ENCODE measurements at regions not wholly inside any gene's neighbourhood (a gene's known extent, or its start where the extent isn't known, plus 50 kb on each side); places are given as distances from the start of the nearest gene placed in this dataset.

DNA sequence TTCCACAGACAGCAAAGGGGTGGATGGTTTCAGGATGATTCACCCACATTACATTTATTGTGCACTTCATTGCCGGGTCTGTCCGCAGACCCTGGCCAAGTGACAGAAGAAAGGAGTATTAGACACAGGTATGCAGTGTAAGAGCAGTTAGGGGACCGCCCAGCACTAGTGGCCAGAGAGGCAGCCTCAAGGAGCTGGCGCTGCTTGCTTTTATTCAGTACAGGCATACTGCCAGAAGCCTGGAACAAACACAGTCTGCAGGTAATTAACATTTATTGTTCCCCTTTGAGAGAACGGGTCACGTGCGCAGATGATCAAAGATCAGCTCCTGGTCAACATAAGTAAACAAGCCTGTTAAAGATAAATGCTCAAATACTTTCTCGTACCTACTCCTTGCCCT is 1639.0 kb upstream of the IGFBP7 start:
- ATAC-seq: no peak
- TF ChIP-seq ESRRG (CRISPR knock-in tag; IDR thresholded peaks at IDR 0.05): no peak

DNA sequence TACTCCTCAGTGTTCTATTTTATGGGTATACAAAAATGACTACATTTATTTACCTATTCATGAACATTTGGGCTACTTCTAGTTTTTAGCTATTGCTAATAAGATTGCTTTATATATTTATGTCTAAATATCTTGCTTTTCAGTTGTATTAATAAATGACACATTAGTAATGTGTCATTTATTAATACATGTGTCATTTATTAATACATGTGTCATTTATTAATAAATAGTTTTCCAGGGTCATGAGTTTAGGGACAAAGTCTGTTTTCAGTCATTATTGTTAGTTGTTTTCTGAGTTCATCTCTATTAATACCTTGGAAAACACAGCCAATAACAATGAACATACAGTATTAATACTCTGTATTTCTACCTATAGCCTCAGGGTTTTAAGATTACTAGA is 1630.7 kb upstream of the IGFBP7 start:
- ATAC-seq: no peak
- TF ChIP-seq ZNF565 (CRISPR knock-in tag; conservative IDR thresholded peaks at IDR 0.05; ENCODE audit: low read depth) (no peak), TCF4 (CRISPR knock-in tag; IDR thresholded peaks at IDR 0.05; ENCODE audit: borderline replicate concordance) (no peak), RARB (CRISPR knock-in tag; IDR thresholded peaks at IDR 0.05) (no peak), ZNF70 (CRISPR knock-in tag; IDR thresholded peaks at IDR 0.05) (no peak), ESRRG (CRISPR knock-in tag; IDR thresholded peaks at IDR 0.05) (no peak), ISL1 (CRISPR knock-in tag; IDR thresholded peaks at IDR 0.05) (no peak), ZFP30 (CRISPR knock-in tag; IDR thresholded peaks at IDR 0.05) (no peak), SNAI2 (CRISPR knock-in tag; IDR thresholded peaks at IDR 0.05) (no peak)

DNA sequence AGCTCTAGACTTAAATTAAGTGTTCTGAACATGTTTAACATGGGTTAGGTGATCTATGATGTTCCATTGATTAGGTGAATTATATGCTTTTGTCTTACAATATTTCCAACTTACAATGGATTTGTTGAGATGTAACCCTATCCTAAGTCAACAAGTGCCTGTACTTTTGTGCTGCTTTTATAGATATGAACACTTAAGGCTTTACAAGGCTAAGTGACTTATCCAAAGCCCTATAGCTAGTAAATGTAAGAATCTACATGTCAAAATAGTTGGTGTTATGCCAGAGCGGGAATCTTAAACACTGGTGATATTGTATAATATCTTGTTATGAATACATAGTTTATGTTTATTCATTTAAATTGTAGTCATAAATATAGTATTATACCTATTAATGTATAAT is 1629.1 kb upstream of the IGFBP7 start:
- ATAC-seq: no peak
- TF ChIP-seq ISL1 (CRISPR knock-in tag; IDR thresholded peaks at IDR 0.05) (no peak), CSDC2 (CRISPR knock-in tag; IDR thresholded peaks at IDR 0.05) (no peak), ZNF8 (CRISPR knock-in tag; IDR thresholded peaks at IDR 0.05) (no peak), RARB (CRISPR knock-in tag; IDR thresholded peaks at IDR 0.05) (no peak), ZC3H10 (CRISPR knock-in tag; IDR thresholded peaks at IDR 0.05) (no peak), ZFP30 (CRISPR knock-in tag; IDR thresholded peaks at IDR 0.05) (no peak), ARNTL (CRISPR knock-in tag; IDR thresholded peaks at IDR 0.05; ENCODE audit: borderline replicate concordance, low read depth) (no peak), ZNF70 (CRISPR knock-in tag; IDR thresholded peaks at IDR 0.05) (no peak), ZNF565 (CRISPR knock-in tag; conservative IDR thresholded peaks at IDR 0.05; ENCODE audit: low read depth) (no peak), ESRRG (CRISPR knock-in tag; IDR thresholded peaks at IDR 0.05) (no peak)
- TF ChIP-seq, protein P1, sequence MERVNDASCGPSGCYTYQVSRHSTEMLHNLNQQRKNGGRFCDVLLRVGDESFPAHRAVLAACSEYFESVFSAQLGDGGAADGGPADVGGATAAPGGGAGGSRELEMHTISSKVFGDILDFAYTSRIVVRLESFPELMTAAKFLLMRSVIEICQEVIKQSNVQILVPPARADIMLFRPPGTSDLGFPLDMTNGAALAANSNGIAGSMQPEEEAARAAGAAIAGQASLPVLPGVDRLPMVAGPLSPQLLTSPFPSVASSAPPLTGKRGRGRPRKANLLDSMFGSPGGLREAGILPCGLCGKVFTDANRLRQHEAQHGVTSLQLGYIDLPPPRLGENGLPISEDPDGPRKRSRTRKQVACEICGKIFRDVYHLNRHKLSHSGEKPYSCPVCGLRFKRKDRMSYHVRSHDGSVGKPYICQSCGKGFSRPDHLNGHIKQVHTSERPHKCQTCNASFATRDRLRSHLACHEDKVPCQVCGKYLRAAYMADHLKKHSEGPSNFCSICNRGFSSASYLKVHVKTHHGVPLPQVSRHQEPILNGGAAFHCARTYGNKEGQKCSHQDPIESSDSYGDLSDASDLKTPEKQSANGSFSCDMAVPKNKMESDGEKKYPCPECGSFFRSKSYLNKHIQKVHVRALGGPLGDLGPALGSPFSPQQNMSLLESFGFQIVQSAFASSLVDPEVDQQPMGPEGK (CRISPR knock-in tag; IDR thresholded peaks at IDR 0.05; ENCODE audit: borderline replicate concordance): no peak
- TF ChIP-seq, protein P2, sequence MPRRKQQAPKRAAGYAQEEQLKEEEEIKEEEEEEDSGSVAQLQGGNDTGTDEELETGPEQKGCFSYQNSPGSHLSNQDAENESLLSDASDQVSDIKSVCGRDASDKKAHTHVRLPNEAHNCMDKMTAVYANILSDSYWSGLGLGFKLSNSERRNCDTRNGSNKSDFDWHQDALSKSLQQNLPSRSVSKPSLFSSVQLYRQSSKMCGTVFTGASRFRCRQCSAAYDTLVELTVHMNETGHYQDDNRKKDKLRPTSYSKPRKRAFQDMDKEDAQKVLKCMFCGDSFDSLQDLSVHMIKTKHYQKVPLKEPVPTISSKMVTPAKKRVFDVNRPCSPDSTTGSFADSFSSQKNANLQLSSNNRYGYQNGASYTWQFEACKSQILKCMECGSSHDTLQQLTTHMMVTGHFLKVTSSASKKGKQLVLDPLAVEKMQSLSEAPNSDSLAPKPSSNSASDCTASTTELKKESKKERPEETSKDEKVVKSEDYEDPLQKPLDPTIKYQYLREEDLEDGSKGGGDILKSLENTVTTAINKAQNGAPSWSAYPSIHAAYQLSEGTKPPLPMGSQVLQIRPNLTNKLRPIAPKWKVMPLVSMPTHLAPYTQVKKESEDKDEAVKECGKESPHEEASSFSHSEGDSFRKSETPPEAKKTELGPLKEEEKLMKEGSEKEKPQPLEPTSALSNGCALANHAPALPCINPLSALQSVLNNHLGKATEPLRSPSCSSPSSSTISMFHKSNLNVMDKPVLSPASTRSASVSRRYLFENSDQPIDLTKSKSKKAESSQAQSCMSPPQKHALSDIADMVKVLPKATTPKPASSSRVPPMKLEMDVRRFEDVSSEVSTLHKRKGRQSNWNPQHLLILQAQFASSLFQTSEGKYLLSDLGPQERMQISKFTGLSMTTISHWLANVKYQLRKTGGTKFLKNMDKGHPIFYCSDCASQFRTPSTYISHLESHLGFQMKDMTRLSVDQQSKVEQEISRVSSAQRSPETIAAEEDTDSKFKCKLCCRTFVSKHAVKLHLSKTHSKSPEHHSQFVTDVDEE (CRISPR knock-in tag; IDR thresholded peaks at IDR 0.05): no peak

DNA sequence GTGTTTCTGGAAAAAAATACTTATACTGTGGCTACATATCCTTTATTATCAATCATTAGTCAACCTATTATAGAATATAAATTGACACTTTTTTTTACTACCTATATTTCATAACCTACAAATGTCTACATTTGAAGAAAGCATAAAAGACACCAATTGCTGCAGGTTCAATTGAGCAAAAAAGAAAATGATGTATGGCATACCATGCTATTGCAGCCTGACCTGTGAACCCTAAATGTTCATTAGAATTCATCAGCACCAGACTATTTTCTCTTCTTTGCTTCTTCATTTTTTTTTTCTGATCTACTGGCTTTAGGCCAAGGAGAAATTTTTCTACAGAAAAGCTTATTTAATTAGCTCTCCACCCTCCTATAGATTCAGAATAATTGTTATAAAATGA is 1628.2 kb upstream of the IGFBP7 start:
- no peak for ATAC-seq
- TF ChIP-seq, protein P3, sequence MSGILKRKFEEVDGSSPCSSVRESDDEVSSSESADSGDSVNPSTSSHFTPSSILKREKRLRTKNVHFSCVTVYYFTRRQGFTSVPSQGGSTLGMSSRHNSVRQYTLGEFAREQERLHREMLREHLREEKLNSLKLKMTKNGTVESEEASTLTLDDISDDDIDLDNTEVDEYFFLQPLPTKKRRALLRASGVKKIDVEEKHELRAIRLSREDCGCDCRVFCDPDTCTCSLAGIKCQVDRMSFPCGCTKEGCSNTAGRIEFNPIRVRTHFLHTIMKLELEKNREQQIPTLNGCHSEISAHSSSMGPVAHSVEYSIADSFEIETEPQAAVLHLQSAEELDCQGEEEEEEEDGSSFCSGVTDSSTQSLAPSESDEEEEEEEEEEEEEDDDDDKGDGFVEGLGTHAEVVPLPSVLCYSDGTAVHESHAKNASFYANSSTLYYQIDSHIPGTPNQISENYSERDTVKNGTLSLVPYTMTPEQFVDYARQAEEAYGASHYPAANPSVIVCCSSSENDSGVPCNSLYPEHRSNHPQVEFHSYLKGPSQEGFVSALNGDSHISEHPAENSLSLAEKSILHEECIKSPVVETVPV (CRISPR knock-in tag; IDR thresholded peaks at IDR 0.05): no peak
- TF ChIP-seq TCF4 (CRISPR knock-in tag; IDR thresholded peaks at IDR 0.05; ENCODE audit: borderline replicate concordance): no peak
- no peak for TF ChIP-seq ZNF8 (CRISPR knock-in tag; IDR thresholded peaks at IDR 0.05)
- TF ChIP-seq ARNTL (CRISPR knock-in tag; IDR thresholded peaks at IDR 0.05; ENCODE audit: borderline replicate concordance, low read depth): no peak
- no peak for TF ChIP-seq SNAI2 (CRISPR knock-in tag; IDR thresholded peaks at IDR 0.05)
- TF ChIP-seq, protein P4, sequence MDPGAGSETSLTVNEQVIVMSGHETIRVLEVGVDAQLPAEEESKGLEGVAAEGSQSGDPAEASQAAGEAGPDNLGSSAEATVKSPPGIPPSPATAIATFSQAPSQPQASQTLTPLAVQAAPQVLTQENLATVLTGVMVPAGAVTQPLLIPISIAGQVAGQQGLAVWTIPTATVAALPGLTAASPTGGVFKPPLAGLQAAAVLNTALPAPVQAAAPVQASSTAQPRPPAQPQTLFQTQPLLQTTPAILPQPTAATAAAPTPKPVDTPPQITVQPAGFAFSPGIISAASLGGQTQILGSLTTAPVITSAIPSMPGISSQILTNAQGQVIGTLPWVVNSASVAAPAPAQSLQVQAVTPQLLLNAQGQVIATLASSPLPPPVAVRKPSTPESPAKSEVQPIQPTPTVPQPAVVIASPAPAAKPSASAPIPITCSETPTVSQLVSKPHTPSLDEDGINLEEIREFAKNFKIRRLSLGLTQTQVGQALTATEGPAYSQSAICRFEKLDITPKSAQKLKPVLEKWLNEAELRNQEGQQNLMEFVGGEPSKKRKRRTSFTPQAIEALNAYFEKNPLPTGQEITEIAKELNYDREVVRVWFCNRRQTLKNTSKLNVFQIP (CRISPR knock-in tag; IDR thresholded peaks at IDR 0.05; ENCODE audit: borderline replicate concordance, low read depth): no peak
- no peak for TF ChIP-seq ESRRG (CRISPR knock-in tag; IDR thresholded peaks at IDR 0.05)
- TF ChIP-seq PPARA (CRISPR knock-in tag; IDR thresholded peaks at IDR 0.05; ENCODE audit: borderline replicate concordance): no peak
- no peak for TF ChIP-seq BACH2 (CRISPR knock-in tag; IDR thresholded peaks at IDR 0.05; ENCODE audit: borderline replicate concordance)
- TF ChIP-seq OSR1 (CRISPR knock-in tag; IDR thresholded peaks at IDR 0.05): no peak

Data from SK-N-SH treated with all-trans-retinoic acid at 6 μM for 48 hours (cell line).